ENCODE measurements at regions not wholly inside any gene's neighbourhood (a gene's known extent, or its start where the extent isn't known, plus 50 kb on each side); places are given as distances from the start of the nearest gene placed in this dataset.

DNA sequence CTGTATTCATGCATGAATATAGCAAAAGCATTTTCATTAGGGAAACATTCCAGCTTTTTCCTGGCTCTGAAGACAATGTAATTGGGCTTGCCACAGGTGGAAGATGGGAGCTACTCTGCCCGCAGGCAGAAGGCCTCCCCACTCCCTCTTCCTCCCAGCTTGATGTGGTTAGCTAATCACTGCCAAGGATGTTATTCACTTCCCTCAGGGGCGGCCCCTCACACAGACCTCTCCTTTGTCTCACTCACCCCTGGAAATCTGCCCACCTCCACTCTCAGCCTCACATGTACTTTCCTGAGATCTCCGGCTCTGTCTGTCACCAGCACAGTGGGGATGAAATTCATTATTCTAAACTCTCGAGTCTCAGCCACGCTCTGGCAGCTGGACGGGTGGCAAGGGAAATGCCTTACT, 100.7 kb downstream of the ANKRD60 start:
- H3K27ac ChIP-seq: peak overlapping the region in 1 of 2 experiments; percentile 17; a peak in 1 of 6 replicates
- no peak for TF ChIP-seq MAZ (IDR thresholded peaks at IDR 0.05; ENCODE audit: borderline replicate concordance, low read depth, low read length)
- TF ChIP-seq JUNB (IDR thresholded peaks at IDR 0.05): no peak
- TF ChIP-seq, protein P1, sequence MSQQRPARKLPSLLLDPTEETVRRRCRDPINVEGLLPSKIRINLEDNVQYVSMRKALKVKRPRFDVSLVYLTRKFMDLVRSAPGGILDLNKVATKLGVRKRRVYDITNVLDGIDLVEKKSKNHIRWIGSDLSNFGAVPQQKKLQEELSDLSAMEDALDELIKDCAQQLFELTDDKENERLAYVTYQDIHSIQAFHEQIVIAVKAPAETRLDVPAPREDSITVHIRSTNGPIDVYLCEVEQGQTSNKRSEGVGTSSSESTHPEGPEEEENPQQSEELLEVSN (IDR thresholded peaks at IDR 0.05; ENCODE audit: borderline replicate concordance, low read depth): no peak
- TF ChIP-seq BHLHE40 (IDR thresholded peaks at IDR 0.05; ENCODE audit: low read depth, low read length): no peak
- no peak for TF ChIP-seq KDM1A (IDR thresholded peaks at IDR 0.05; ENCODE audit: low read depth)
- TF ChIP-seq CBX2 (IDR thresholded peaks at IDR 0.05; ENCODE audit: borderline replicate concordance, low read depth): no peak
- TF ChIP-seq, protein P2, sequence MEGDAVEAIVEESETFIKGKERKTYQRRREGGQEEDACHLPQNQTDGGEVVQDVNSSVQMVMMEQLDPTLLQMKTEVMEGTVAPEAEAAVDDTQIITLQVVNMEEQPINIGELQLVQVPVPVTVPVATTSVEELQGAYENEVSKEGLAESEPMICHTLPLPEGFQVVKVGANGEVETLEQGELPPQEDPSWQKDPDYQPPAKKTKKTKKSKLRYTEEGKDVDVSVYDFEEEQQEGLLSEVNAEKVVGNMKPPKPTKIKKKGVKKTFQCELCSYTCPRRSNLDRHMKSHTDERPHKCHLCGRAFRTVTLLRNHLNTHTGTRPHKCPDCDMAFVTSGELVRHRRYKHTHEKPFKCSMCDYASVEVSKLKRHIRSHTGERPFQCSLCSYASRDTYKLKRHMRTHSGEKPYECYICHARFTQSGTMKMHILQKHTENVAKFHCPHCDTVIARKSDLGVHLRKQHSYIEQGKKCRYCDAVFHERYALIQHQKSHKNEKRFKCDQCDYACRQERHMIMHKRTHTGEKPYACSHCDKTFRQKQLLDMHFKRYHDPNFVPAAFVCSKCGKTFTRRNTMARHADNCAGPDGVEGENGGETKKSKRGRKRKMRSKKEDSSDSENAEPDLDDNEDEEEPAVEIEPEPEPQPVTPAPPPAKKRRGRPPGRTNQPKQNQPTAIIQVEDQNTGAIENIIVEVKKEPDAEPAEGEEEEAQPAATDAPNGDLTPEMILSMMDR (IDR thresholded peaks at IDR 0.05): no peak
- no peak for TF ChIP-seq POLR2A (IDR thresholded peaks at IDR 0.05; ENCODE audit: low read length)
- TF ChIP-seq ZNF302 (CRISPR knock-in tag; IDR thresholded peaks at IDR 0.05): no peak
- TF ChIP-seq GATA3 (IDR thresholded peaks at IDR 0.05; ENCODE audit: borderline replicate concordance): no peak
- no peak for TF ChIP-seq FOSL2 (IDR thresholded peaks at IDR 0.05)
- TF ChIP-seq FOSL2 (CRISPR knock-in tag; IDR thresholded peaks at IDR 0.05): no peak
- TF ChIP-seq, protein P3, sequence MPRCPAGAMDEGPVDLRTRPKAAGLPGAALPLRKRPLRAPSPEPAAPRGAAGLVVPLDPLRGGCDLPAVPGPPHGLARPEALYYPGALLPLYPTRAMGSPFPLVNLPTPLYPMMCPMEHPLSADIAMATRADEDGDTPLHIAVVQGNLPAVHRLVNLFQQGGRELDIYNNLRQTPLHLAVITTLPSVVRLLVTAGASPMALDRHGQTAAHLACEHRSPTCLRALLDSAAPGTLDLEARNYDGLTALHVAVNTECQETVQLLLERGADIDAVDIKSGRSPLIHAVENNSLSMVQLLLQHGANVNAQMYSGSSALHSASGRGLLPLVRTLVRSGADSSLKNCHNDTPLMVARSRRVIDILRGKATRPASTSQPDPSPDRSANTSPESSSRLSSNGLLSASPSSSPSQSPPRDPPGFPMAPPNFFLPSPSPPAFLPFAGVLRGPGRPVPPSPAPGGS (IDR thresholded peaks at IDR 0.05): no peak
- TF ChIP-seq MAFK (IDR thresholded peaks at IDR 0.05; ENCODE audit: partially characterized antibody): no peak
- TF ChIP-seq JUN (IDR thresholded peaks at IDR 0.05): no peak
- TF ChIP-seq FOSB (CRISPR knock-in tag; IDR thresholded peaks at IDR 0.05): no peak
- TF ChIP-seq, protein P4, sequence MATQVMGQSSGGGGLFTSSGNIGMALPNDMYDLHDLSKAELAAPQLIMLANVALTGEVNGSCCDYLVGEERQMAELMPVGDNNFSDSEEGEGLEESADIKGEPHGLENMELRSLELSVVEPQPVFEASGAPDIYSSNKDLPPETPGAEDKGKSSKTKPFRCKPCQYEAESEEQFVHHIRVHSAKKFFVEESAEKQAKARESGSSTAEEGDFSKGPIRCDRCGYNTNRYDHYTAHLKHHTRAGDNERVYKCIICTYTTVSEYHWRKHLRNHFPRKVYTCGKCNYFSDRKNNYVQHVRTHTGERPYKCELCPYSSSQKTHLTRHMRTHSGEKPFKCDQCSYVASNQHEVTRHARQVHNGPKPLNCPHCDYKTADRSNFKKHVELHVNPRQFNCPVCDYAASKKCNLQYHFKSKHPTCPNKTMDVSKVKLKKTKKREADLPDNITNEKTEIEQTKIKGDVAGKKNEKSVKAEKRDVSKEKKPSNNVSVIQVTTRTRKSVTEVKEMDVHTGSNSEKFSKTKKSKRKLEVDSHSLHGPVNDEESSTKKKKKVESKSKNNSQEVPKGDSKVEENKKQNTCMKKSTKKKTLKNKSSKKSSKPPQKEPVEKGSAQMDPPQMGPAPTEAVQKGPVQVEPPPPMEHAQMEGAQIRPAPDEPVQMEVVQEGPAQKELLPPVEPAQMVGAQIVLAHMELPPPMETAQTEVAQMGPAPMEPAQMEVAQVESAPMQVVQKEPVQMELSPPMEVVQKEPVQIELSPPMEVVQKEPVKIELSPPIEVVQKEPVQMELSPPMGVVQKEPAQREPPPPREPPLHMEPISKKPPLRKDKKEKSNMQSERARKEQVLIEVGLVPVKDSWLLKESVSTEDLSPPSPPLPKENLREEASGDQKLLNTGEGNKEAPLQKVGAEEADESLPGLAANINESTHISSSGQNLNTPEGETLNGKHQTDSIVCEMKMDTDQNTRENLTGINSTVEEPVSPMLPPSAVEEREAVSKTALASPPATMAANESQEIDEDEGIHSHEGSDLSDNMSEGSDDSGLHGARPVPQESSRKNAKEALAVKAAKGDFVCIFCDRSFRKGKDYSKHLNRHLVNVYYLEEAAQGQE (IDR thresholded peaks at IDR 0.05): no peak
- no peak overlapping the region for H3K4me3 ChIP-seq
- whole genome bisulfite sequencing (ENCODE audit: missing lambda C conversion rate): 63% methylated on average over 6 of the region's 6 CpGs
- H3K4me1 ChIP-seq: peaks cover 14% of the 10 kb centered on the region
- FAIRE-seq (no peak), ATAC-seq (no peak), DNase-seq (ENCODE audit: low read depth in 1 of 2, low spot score in 1 of 2) (no peak)
- H3K9me3 ChIP-seq: peaks cover 19% of the 10 kb centered on the region
- H3K4me2 ChIP-seq: no peak overlapping the region
- ChIA-PET CTCF (interaction anchor here (0.7 to 2.0 kb wide), 4 partner anchors 8 to 187 kb away, joined by 3 to 9 read pairs (median 6); no protein-coding TSS in a partner anchor), POLR2A (no interaction called here)

DNA sequence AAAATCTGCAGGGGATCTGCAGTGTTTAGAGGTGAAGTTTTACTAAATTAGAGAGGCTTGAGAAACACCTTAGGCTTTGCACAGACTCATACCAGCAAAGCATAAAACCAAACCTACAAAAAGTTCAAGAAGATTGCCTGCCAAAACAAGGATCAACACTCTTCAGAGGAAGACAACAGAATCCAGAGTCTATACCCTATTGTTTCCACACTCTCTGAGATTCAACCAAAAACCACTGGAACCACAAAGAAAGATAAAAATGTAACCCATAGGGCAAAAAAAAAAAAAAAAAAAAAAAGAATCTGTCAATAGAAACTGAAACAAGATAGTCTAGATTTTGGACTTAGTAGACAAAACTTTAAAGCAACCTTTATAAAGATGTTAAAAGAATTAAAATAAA, 102.7 kb downstream of the ANKRD60 start:
- ChIA-PET CTCF (interaction anchor here (0.9 to 1.0 kb wide), 3 partner anchors 12 to 54 kb away, joined by 3 read pairs; no protein-coding TSS in a partner anchor), POLR2A (no interaction called here)
- DNase-seq (ENCODE audit: low read depth in 1 of 2, low spot score in 1 of 2) (no peak), ATAC-seq (no peak), FAIRE-seq (no peak)
- Histone ChIP-seq H3K27ac (no peak overlapping the region), H3K4me1 (no peaks in the 10 kb centered on the region), H3K4me2 (no peak overlapping the region), H3K4me3 (no peak overlapping the region), H3K9me3 (peaks cover 19% of the 10 kb centered on the region)
- TF ChIP-seq HEYL (CRISPR knock-in tag; IDR thresholded peaks at IDR 0.05) (no peak), EHF (CRISPR knock-in tag; IDR thresholded peaks at IDR 0.05) (no peak), RFX5 (IDR thresholded peaks at IDR 0.05) (no peak), HOXB5 (CRISPR knock-in tag; IDR thresholded peaks at IDR 0.05) (no peak), ZFP36 (IDR thresholded peaks at IDR 0.05; ENCODE audit: borderline replicate concordance, partially characterized antibody) (no peak), TP53 (CRISPR knock-in tag; IDR thresholded peaks at IDR 0.05) (no peak), JUN (IDR thresholded peaks at IDR 0.05) (no peak), PHF8 (IDR thresholded peaks at IDR 0.05; ENCODE audit: borderline replicate concordance, low read depth) (no peak), CEBPB (IDR thresholded peaks at IDR 0.05) (no peak)

Measured in A549 (cell line).